IMR-90 (cell line): ENCODE measurements at regions not wholly inside any gene's neighbourhood (a gene's known extent, or its start where the extent isn't known, plus 50 kb on each side); places are given as distances from the start of the nearest gene placed in this dataset.

Experiments
- ATAC-seq: fragments of 200-7000 bp; cut with Tn5 transposase; 2 replicates; pipeline ENCODE4 v1.9.1; 2020; ENCODE audit warnings: low read depth, mild to moderate bottlenecking, moderate library complexity
- BruUV-seq: library from RNA; stranded (reverse); fragments of 400-500 nt; replicated peaks from 2 replicates; lab custom pipeline; 2021; lab: Mats Ljungman, UMichigan
- CTCF ChIA-PET: fragments of 300-600 bp; formaldehyde crosslinking; extraction: SDS; loops from one replicate; lab custom pipeline; 2021; ENCODE audit warnings: antibody characterized with exemption; lab: Yijun Ruan, JAX
- POLR2A ChIA-PET: fragments of 300-600 bp; sonication (Branson Sonifier 250); formaldehyde crosslinking; loops from one replicate; lab custom pipeline; 2022; ENCODE audit warnings: antibody characterized with exemption; ENCODE audit not compliant: unreplicated experiment; lab: Charles Lee
- DNase-seq: peaks from one replicate; pipeline ENCODE4 v3.0.0; 2013
- H2AFZ ChIP-seq: replicated peaks from 2 replicates; pipeline ENCODE3; 2013; ENCODE audit warnings: low read length, mild to moderate bottlenecking; ENCODE audit not compliant: poor library complexity
- H2AK5ac ChIP-seq: 2 replicates; pipeline ENCODE4 v1.6.1; 2013; ENCODE audit warnings: low read depth, low read length, inconsistent platforms
- H2AK9ac ChIP-seq: replicated peaks from 2 replicates; pipeline ENCODE3; 2013; ENCODE audit warnings: mild to moderate bottlenecking, low read depth, low read length, moderate library complexity; ENCODE audit not compliant: poor library complexity
- H2BK120ac ChIP-seq: 2 replicates; pipeline ENCODE4 v1.6.1; 2013; ENCODE audit warnings: low read depth, low read length, inconsistent platforms
- H2BK15ac ChIP-seq: 3 replicates; pipeline ENCODE4 v1.6.1; 2013; ENCODE audit warnings: low read depth, low read length, inconsistent platforms
- H2BK20ac ChIP-seq: 2 replicates; pipeline ENCODE4 v1.6.1; 2013; ENCODE audit warnings: low read depth, mild to moderate bottlenecking, inconsistent platforms, low read length, moderate library complexity
- H2BK5ac ChIP-seq: 2 replicates; pipeline ENCODE4 v1.6.1; 2013; ENCODE audit warnings: mild to moderate bottlenecking, low read depth, low read length, inconsistent platforms; ENCODE audit not compliant: poor library complexity, severe bottlenecking
- H3K14ac ChIP-seq: replicated peaks from 2 replicates; pipeline ENCODE4 v1.6.1; 2013; ENCODE audit warnings: low read depth, low read length, inconsistent platforms
- H3K18ac ChIP-seq: 2 replicates; pipeline ENCODE4 v1.6.1; 2013; ENCODE audit warnings: low read depth, low read length, control low read depth
- H3K23ac ChIP-seq: 2 replicates; pipeline ENCODE4 v1.6.1; 2013; ENCODE audit warnings: low read depth, low read length, inconsistent platforms
- H3K27ac ChIP-seq: 2 replicates; pipeline ENCODE4 v1.5.1; 2013; ENCODE audit warnings: mild to moderate bottlenecking, control low read depth, low read length; ENCODE audit not compliant: insufficient read depth
- H3K27me3 ChIP-seq: 2 replicates; pipeline ENCODE4 v1.6.1; 2013; ENCODE audit warnings: low read length; ENCODE audit not compliant: control insufficient read depth, insufficient read depth
- H3K36me3 ChIP-seq: 2 replicates; pipeline ENCODE4 v1.6.1; 2013; ENCODE audit warnings: low read length, mixed read lengths; ENCODE audit not compliant: control insufficient read depth, insufficient read depth
- H3K4ac ChIP-seq: 2 replicates; pipeline ENCODE4 v1.6.1; 2013; ENCODE audit warnings: low read depth, low read length, inconsistent platforms
- H3K4me1 ChIP-seq: 2 replicates; pipeline ENCODE4 v1.6.1; 2013; ENCODE audit warnings: low read length, mixed read lengths; ENCODE audit not compliant: control insufficient read depth, insufficient read depth
- H3K4me2 ChIP-seq: 2 replicates; pipeline ENCODE4 v1.6.1; 2013; ENCODE audit warnings: low read depth, mild to moderate bottlenecking, control low read depth, low read length, moderate library complexity
- H3K4me3 ChIP-seq: 2 replicates; pipeline ENCODE4 v1.5.1; 2013; ENCODE audit warnings: low read depth, mild to moderate bottlenecking, control low read depth, low read length, moderate library complexity; ENCODE audit not compliant: insufficient read depth
- H3K56ac ChIP-seq: 2 replicates; pipeline ENCODE4 v1.6.1; 2013; ENCODE audit warnings: low read length, inconsistent platforms; ENCODE audit not compliant: insufficient read depth; ENCODE audit errors: extremely low read depth
- H3K79me1 ChIP-seq, 2 experiments: 2 replicates each; pipeline ENCODE4 v1.6.1; 2013; ENCODE audit warnings: low read length in 2 of 2, inconsistent platforms in 1 of 2, low read depth in 1 of 2
- H3K9ac ChIP-seq: 2 replicates; pipeline ENCODE4 v1.6.1; 2013; ENCODE audit warnings: low read depth, low read length, control low read depth
- H3K9me1 ChIP-seq: 2 replicates; pipeline ENCODE4 v1.6.1; 2013; ENCODE audit warnings: low read length, inconsistent platforms; ENCODE audit not compliant: insufficient read depth
- H3K9me3 ChIP-seq: 2 replicates; pipeline ENCODE4 v1.6.1; 2013; ENCODE audit warnings: low read length; ENCODE audit not compliant: control insufficient read depth, insufficient read depth
- H4K20me1 ChIP-seq: 2 replicates; pipeline ENCODE4 v1.6.1; 2013; ENCODE audit warnings: low read length, inconsistent platforms; ENCODE audit not compliant: insufficient read depth
- H4K5ac ChIP-seq: 2 replicates; pipeline ENCODE4 v1.6.1; 2013; ENCODE audit warnings: mild to moderate bottlenecking, low read depth, low read length, control low read depth
- H4K8ac ChIP-seq, 2 experiments: 2 replicates each; pipeline ENCODE4 v1.6.1; 2013; ENCODE audit warnings: low read depth in 2 of 2, low read length in 2 of 2, control low read depth in 1 of 2, inconsistent platforms in 1 of 2
- H4K91ac ChIP-seq: 2 replicates; pipeline ENCODE4 v1.6.1; 2013; ENCODE audit warnings: low read depth, low read length, inconsistent platforms; ENCODE audit not compliant: insufficient read depth
- CHD1 ChIP-seq: IDR thresholded peaks from 2 replicates; pipeline ENCODE4 v1.6.1; 2012; ENCODE audit warnings: low read depth, low read length, improper control_type of control experiment
- MAZ ChIP-seq: IDR thresholded peaks from 2 replicates; pipeline ENCODE4 v1.6.1; 2012; ENCODE audit warnings: low read depth, mild to moderate bottlenecking, low read length, improper control_type of control experiment, moderate library complexity, borderline replicate concordance
- MXI1 ChIP-seq: IDR thresholded peaks from 2 replicates; pipeline ENCODE4 v1.6.1; 2012; ENCODE audit warnings: low read depth, mild to moderate bottlenecking, low read length, moderate library complexity, borderline replicate concordance
- NFE2L2 ChIP-seq: fragments of 150-350 bp; IDR thresholded peaks from 2 replicates; pipeline ENCODE4 v1.6.1; 2016; ENCODE audit warnings: low read depth, mild to moderate bottlenecking, low read length
- RAD21 ChIP-seq: IDR thresholded peaks from 2 replicates; pipeline ENCODE4 v1.6.1; 2012; ENCODE audit warnings: low read length, improper control_type of control experiment
- SMC3 ChIP-seq: fragments of 150-350 bp; IDR thresholded peaks from 2 replicates; pipeline ENCODE4 v1.6.1; 2016; ENCODE audit warnings: low read depth, mild to moderate bottlenecking, antibody characterized with exemption, low read length, moderate library complexity
- USF2 ChIP-seq: fragments of 150-350 bp; IDR thresholded peaks from 2 replicates; pipeline ENCODE4 v1.6.1; 2017; ENCODE audit warnings: mild to moderate bottlenecking, antibody characterized with exemption, low read length, low read depth
- WGBS, 2 experiments: methylation state at CpG; one replicate each; pipeline versions ENCODE4 v1.1.5 to v1.1.7; 2013; ENCODE audit warnings: missing lambda C conversion rate in 2 of 2; ENCODE audit not compliant: insufficient read length in 1 of 2; ENCODE audit errors: extremely low coverage in 2 of 2; 5-methylcytosine and 5-hydroxymethylcytosine counted together
- dilution Hi-C: fragments of 300-500 bp; cut with HindIII; formaldehyde crosslinking; loops from one replicate; pipeline ENCODE4 v1.14.3; 2018; ENCODE audit warnings: low sequenced_read_pairs; ENCODE audit not compliant: unreplicated experiment
- in situ Hi-C: fragments of 300-500 bp; cut with MboI; formaldehyde crosslinking; loops from 3 replicates; pipeline ENCODE4 v1.14.3; 2019; ENCODE audit warnings: low sequenced_read_pairs, inconsistent platforms, mixed read lengths
- intact Hi-C: fragments of 100-400 bp; cut with micrococcal nuclease; formaldehyde crosslinking; loops from 2 replicates; pipeline ENCODE4 v1.10.0; 2022
- TF ChIP-seq, protein P1 (sequence below): conservative IDR thresholded peaks from 2 replicates; pipeline ENCODE4 v1.5.1; 2012; ENCODE audit warnings: mild to moderate bottlenecking, low read depth, low read length, improper control_type of control experiment

DNA sequence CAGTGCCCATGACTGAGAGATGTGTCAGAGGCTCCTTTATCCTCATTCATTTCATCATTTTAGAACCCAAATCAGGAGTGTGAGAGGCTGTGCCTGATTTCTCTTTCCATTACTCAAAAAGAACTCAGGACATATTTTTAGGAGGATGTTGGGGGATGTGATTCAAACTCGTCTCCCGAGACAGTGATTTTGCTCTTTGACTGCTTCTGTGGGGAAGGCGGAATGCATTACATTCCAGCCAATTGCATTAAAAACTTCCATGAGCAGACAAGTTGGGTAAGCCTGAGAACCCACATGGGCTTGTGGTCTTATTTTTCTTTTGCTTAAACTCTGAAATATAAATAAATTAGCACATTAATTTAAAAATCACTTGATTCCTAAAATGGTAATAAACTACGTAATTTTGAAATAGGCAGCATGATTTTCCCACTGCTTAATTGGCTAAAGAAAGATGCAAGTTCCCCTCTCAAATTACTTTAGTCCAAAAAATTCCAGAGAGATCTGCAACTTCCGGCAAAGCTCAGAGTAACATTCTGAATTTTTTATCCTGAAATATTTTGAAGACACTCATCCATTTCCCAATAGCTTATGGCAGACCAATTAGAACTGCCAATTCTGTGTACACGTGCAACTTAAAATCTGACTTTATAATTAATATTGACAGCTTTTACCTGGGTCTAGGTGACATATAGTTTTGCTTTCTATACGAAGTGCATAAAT lies 185.6 kb downstream of the C7orf25 start:
- H2AK5ac ChIP-seq: no peak overlapping the region
- intact Hi-C loops: no loop called here
- no peak overlapping the region for H3K18ac ChIP-seq
- H3K14ac ChIP-seq: no peak overlapping the region
- H2BK20ac ChIP-seq: no peak overlapping the region
- POLR2A ChIA-PET: no interaction called here
- DNase-seq (no peak), ATAC-seq (no peak)
- H3K9me1 ChIP-seq: no peaks in the 10 kb centered on the region
- no peaks in the 10 kb centered on the region for H3K36me3 ChIP-seq
- H3K4me1 ChIP-seq: no peaks in the 10 kb centered on the region
- no peak overlapping the region for H3K9ac ChIP-seq
- in situ Hi-C loops: no loop called here
- H2BK15ac ChIP-seq: no peak overlapping the region
- H3K4me2 ChIP-seq: no peak overlapping the region
- no peaks in the 10 kb centered on the region for H4K20me1 ChIP-seq
- no peak overlapping the region for H4K91ac ChIP-seq
- no peak overlapping the region for H2BK120ac ChIP-seq
- no peak for TF ChIP-seq NFE2L2
- TF ChIP-seq MXI1: no peak
- no peak for TF ChIP-seq RAD21
- TF ChIP-seq, protein P1, sequence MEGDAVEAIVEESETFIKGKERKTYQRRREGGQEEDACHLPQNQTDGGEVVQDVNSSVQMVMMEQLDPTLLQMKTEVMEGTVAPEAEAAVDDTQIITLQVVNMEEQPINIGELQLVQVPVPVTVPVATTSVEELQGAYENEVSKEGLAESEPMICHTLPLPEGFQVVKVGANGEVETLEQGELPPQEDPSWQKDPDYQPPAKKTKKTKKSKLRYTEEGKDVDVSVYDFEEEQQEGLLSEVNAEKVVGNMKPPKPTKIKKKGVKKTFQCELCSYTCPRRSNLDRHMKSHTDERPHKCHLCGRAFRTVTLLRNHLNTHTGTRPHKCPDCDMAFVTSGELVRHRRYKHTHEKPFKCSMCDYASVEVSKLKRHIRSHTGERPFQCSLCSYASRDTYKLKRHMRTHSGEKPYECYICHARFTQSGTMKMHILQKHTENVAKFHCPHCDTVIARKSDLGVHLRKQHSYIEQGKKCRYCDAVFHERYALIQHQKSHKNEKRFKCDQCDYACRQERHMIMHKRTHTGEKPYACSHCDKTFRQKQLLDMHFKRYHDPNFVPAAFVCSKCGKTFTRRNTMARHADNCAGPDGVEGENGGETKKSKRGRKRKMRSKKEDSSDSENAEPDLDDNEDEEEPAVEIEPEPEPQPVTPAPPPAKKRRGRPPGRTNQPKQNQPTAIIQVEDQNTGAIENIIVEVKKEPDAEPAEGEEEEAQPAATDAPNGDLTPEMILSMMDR: no peak
- TF ChIP-seq CHD1: no peak
- no peak for TF ChIP-seq SMC3
- TF ChIP-seq USF2: no peak
- TF ChIP-seq MAZ: no peak
- no peaks in the 10 kb centered on the region for H3K9me3 ChIP-seq
- no peak overlapping the region for H3K27ac ChIP-seq
- CTCF ChIA-PET: no interaction called here
- H3K79me1 ChIP-seq: no peaks in the 10 kb centered on the region
- H3K23ac ChIP-seq: no peak overlapping the region
- H2BK5ac ChIP-seq: no peak overlapping the region
- no peak overlapping the region for H3K4ac ChIP-seq
- no TSS peak for BruUV-seq
- H3K27me3 ChIP-seq: no peaks in the 10 kb centered on the region
- H3K56ac ChIP-seq: no peak overlapping the region
- no peak overlapping the region for H3K4me3 ChIP-seq
- H4K5ac ChIP-seq: no peak overlapping the region
- H4K8ac ChIP-seq: no peak overlapping the region
- dilution Hi-C loops: no loop called here
- no peak overlapping the region for H2AFZ ChIP-seq
- no peak overlapping the region for H2AK9ac ChIP-seq
- WGBS, 2 experiments: no CpG with 5 or more reads among the region's 7 CpGs
